ENCODE measurements at regions not wholly inside any gene's neighbourhood (a gene's known extent, or its start where the extent isn't known, plus 50 kb on each side); places are given as distances from the start of the nearest gene placed in this dataset.

- CTCF ChIA-PET, result no interaction called here
- no peak overlapping the region for H2AFZ ChIP-seq (ENCODE audit: low read depth, low read length, poor library complexity, severe bottlenecking)
- no peak overlapping the region for H3K4me2 ChIP-seq (ENCODE audit: low read length)
- intact Hi-C loops (cut with micrococcal nuclease), result no loop called here
- H3K36me3 ChIP-seq (ENCODE audit: control insufficient read depth in 1 of 2, insufficient read depth in 2 of 2, low read length in 2 of 2), result no peaks in the 10 kb centered on the region
- no peaks in the 10 kb centered on the region for H4K20me1 ChIP-seq (ENCODE audit: insufficient read depth)
- H3K9me2 ChIP-seq (ENCODE audit: insufficient read depth), result no peaks in the 10 kb centered on the region
- POLR2A ChIA-PET, result no interaction called here
- H3K27me3 ChIP-seq (ENCODE audit: insufficient read depth, low read length), result no peaks in the 10 kb centered on the region
- no peak for DNase-seq (ENCODE audit: low read depth, low spot score)
- H3K9ac ChIP-seq (ENCODE audit: low read length), result no peak overlapping the region
- no peaks in the 10 kb centered on the region for H3K4me1 ChIP-seq (ENCODE audit: control insufficient read depth in 1 of 2, insufficient read depth in 2 of 2, low read length in 2 of 2)
- no peak overlapping the region for H3K27ac ChIP-seq (ENCODE audit: low read depth, low read length)
- no peaks in the 10 kb centered on the region for H3K79me2 ChIP-seq (ENCODE audit: insufficient read depth, low read length)
- no peak for ATAC-seq
- no peak overlapping the region for H3K4me3 ChIP-seq (replicated peaks in 1 of 2; ENCODE audit: low read depth in 1 of 2, low read length in 2 of 2)
- RAD21 ChIA-PET (ENCODE audit: low non-redundant PET in 1 of 2, low total read pairs in 2 of 2, uncharacterized antibody in 2 of 2, unreplicated experiment in 2 of 2), result no interaction called here
- TF ChIP-seq SIN3A (IDR thresholded peaks at IDR 0.05; ENCODE audit: low read depth), result no peak
- no peak for TF ChIP-seq REST (IDR thresholded peaks at IDR 0.05; ENCODE audit: low read depth)
- no peak for TF ChIP-seq ZFX (IDR thresholded peaks at IDR 0.05)
- TF ChIP-seq EGR1 (IDR thresholded peaks at IDR 0.05; ENCODE audit: low read depth), result no peak
- no peak for TF ChIP-seq RAD21 (IDR thresholded peaks at IDR 0.05; ENCODE audit: low read depth)
- TF ChIP-seq ATF3 (IDR thresholded peaks at IDR 0.05), result no peak
- no peak for TF ChIP-seq CEBPB (IDR thresholded peaks at IDR 0.05; ENCODE audit: low read depth)
- TF ChIP-seq YY1 (IDR thresholded peaks at IDR 0.05; ENCODE audit: extremely low read depth, insufficient replicate concordance, low read depth, low read length), result no peak
- TF ChIP-seq SRF (IDR thresholded peaks at IDR 0.05; ENCODE audit: low read depth), result no peak
- no peak for TF ChIP-seq JUND (IDR thresholded peaks at IDR 0.05)
- no peak for TF ChIP-seq FOSL1 (IDR thresholded peaks at IDR 0.05; ENCODE audit: low read depth)
- TF ChIP-seq ZNF274 (IDR thresholded peaks at IDR 0.05; ENCODE audit: low read depth, low read length), result no peak
- no peak for TF ChIP-seq SP1 (IDR thresholded peaks at IDR 0.05; ENCODE audit: low read depth)
- no peak for TF ChIP-seq TCF7L2 (IDR thresholded peaks at IDR 0.05; ENCODE audit: borderline replicate concordance, extremely low read depth, insufficient read depth, insufficient read length)
- no peak for TF ChIP-seq MAX (IDR thresholded peaks at IDR 0.05)
- TF ChIP-seq ZBTB33 (IDR thresholded peaks at IDR 0.05; ENCODE audit: extremely low read depth, insufficient replicate concordance, low read length), result no peak
- BruUV-seq (replicated peaks), result no TSS peak
- no peaks in the 10 kb centered on the region for H3K9me3 ChIP-seq (ENCODE audit: control insufficient read depth in 1 of 2, insufficient read depth in 1 of 2, low read depth in 1 of 2, low read length in 2 of 2)
These were observed 104.6 kb upstream of the ADAMTS9 start for GRCh38 chr3:64792445-64792844.
